ENCODE measurements at regions not wholly inside any gene's neighbourhood (a gene's known extent, or its start where the extent isn't known, plus 50 kb on each side); places are given as distances from the start of the nearest gene placed in this dataset.

DNA sequence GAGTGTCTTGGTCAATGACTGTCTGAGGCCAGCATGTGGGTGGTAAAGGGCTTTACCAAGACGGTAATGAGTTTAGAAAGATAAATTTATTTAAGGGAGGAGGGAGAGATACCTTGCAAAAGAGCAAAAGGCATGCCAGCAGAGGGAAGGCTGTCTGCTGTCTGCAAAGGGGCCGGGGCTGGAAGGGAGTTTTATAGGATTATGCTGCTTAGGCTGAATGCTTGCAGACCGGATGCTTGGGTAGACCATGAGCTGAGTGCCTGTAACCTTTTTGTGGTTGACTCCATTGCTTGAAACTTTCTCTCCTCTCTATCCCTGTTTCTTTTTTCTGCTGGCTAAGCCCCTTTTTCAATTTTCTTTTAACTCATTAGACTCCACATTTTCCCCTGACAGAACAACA, 1543.0 kb downstream of the OTOL1 start:
- no peaks in the 10 kb centered on the region for H3K36me3 ChIP-seq (ENCODE audit: insufficient read depth, low read length)

GRCh38 chr3:163043074-163043473, 1546.5 kb downstream of the OTOL1 start:
- Histone ChIP-seq H3K9me3 (ENCODE audit: low read length) (no peaks in the 10 kb centered on the region), H3K36me3 (ENCODE audit: insufficient read depth, low read length) (no peaks in the 10 kb centered on the region), H3K4me3 (ENCODE audit: low read depth in 1 of 2, low read length in 2 of 2) (no peak overlapping the region), H3K9ac (ENCODE audit: low read length) (no peak overlapping the region), H3K4me1 (ENCODE audit: insufficient read depth, low read length) (no peaks in the 10 kb centered on the region), H3K27me3 (ENCODE audit: control insufficient read depth in 1 of 2, insufficient read depth in 2 of 2, low read length in 2 of 2) (no peaks in the 10 kb centered on the region), H3K27ac (ENCODE audit: low read depth, low read length) (no peak overlapping the region)

More for the DNA sequence above, 1543.0 kb downstream of the OTOL1 start:
- Histone ChIP-seq H3K9me3 (ENCODE audit: low read length) (no peaks in the 10 kb centered on the region), H3K27me3 (ENCODE audit: control insufficient read depth in 1 of 2, insufficient read depth in 2 of 2, low read length in 2 of 2) (no peaks in the 10 kb centered on the region), H3K4me1 (ENCODE audit: insufficient read depth, low read length) (no peaks in the 10 kb centered on the region), H3K27ac (ENCODE audit: low read depth, low read length) (no peak overlapping the region), H3K9ac (ENCODE audit: low read length) (no peak overlapping the region), H3K4me3 (ENCODE audit: low read depth in 1 of 2, low read length in 2 of 2) (no peak overlapping the region)

DNA sequence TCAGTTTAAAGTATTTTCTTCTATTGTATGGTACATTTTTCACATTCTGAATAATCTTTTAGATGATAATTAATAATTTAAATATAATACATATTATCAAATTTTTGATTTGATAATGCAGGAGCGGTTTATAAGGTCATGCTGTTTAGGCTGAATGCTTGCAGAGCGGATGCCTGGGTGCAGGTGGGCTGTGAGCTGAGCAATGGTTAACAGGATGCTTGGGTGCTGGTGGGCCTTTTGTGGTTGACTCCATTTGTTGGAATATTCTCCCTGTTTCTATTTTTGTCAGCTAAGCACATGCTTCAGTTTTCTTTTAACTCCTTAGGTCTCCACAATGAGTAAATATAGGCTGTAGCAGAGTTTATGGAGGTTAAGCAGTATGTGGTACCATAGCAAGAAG, 1549.3 kb downstream of the OTOL1 start:
- Histone ChIP-seq H3K4me1 (ENCODE audit: insufficient read depth, low read length) (no peaks in the 10 kb centered on the region), H3K27ac (ENCODE audit: low read depth, low read length) (no peak overlapping the region), H3K9ac (ENCODE audit: low read length) (no peak overlapping the region), H3K27me3 (ENCODE audit: control insufficient read depth in 1 of 2, insufficient read depth in 2 of 2, low read length in 2 of 2) (no peaks in the 10 kb centered on the region), H3K9me3 (ENCODE audit: low read length) (no peaks in the 10 kb centered on the region), H3K4me3 (ENCODE audit: low read depth in 1 of 2, low read length in 2 of 2) (no peak overlapping the region), H3K36me3 (ENCODE audit: insufficient read depth, low read length) (no peaks in the 10 kb centered on the region)

DNA sequence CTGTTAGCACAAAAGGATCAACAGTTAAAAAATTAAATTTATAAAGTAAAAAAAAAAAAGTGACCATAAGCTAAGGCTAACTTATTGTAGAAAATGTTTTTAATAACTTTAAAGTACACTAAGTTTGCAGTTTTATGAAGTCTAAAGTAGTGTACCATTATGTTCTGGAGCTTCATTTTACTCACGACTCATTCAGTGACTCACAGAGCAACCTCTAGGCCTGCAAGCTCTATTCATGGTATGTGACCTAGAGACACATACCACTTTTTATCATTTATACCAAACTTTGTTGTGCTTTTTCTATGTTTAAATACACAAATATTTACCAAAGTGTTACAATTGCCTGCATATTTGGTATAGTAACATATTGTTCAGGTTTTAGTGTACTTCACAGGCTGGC, 1552.3 kb downstream of the OTOL1 start:
- H3K27me3 ChIP-seq (ENCODE audit: control insufficient read depth in 1 of 2, insufficient read depth in 2 of 2, low read length in 2 of 2) = no peaks in the 10 kb centered on the region
- no peak overlapping the region for H3K4me3 ChIP-seq (ENCODE audit: low read depth in 1 of 2, low read length in 2 of 2)
- H3K9me3 ChIP-seq (ENCODE audit: low read length) = no peaks in the 10 kb centered on the region
- no peak overlapping the region for H3K9ac ChIP-seq (ENCODE audit: low read length)
- no peaks in the 10 kb centered on the region for H3K4me1 ChIP-seq (ENCODE audit: insufficient read depth, low read length)
- no peak overlapping the region for H3K27ac ChIP-seq (ENCODE audit: low read depth, low read length)
- no peaks in the 10 kb centered on the region for H3K36me3 ChIP-seq (ENCODE audit: insufficient read depth, low read length)

DNA sequence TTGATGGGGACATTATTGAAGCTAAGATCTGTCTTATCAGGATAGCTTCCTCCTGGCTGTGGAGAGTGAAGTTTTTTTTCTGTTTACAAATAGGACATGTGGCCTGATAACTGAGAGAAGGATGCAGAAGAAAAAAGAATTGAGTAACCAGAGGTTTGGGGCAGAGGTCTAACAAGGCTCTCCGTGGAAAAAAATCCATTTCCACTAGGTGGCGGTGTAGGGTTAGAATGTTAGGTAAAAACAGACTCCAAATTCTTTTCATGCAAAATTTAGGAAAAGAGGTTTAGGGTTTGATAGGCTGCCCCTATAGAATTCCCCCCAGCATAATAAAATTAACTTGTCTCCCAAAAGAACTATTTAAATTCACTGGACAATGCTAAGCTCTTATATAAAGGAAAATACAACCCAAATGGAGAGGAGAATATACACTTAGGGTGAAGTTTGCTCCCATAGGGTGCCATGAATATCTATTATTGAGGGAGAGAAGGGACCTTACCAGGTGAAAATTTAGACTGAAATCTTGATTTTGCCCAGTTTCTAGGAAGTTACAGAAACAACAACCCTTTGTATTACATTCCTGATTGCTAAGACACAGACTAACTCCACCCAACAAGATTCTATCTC, 1560.4 kb downstream of the OTOL1 start:
- peaks cover 17% of the 10 kb centered on the region for H3K4me1 ChIP-seq (ENCODE audit: insufficient read depth, low read length)
- no peaks in the 10 kb centered on the region for H3K9me3 ChIP-seq (ENCODE audit: low read length)
- H3K9ac ChIP-seq (ENCODE audit: low read length) = no peak overlapping the region
- H3K27ac ChIP-seq (ENCODE audit: low read depth, low read length) = no peak overlapping the region
- no peaks in the 10 kb centered on the region for H3K36me3 ChIP-seq (ENCODE audit: insufficient read depth, low read length)
- no peaks in the 10 kb centered on the region for H3K27me3 ChIP-seq (ENCODE audit: control insufficient read depth in 1 of 2, insufficient read depth in 2 of 2, low read length in 2 of 2)
- H3K4me3 ChIP-seq (ENCODE audit: low read depth in 1 of 2, low read length in 2 of 2) = no peak overlapping the region

DNA sequence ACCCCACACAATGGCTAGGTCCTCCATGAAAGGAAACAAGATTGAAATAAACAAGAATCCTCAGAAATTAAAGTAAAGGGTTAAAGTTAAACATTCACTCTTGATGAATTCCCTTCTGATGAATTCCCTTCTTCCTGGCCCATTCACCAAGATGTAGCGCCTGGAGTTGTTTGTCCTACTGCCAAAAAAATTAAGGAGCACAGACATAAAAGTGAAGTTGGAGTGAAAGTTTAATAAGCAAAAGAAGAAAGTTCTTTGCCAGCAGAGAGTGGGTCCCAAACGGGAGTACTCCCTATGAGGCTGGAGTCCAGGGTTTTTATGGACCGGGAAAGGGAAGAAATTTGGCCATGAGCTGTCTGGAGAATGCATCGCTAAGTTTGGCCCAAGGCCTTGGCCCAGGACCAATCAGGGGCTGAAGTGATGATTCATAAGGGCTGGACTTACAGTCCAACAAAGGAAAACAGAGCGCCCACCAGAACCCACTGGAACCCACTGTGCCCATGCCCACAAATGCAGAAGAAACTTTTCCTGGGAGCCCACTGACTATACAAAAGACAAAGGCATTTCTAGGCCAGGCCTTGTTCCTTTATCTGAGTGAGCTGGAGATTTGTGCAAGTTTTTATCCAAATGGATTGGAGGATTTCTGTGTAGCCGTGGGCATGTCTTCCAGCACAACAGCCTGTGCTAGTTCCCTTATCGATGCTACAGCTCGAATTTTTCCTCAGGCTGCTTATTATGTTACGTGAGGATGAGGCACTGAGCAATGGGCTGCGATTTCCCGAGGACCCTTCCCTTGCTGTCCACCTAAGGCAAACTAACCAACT, 1561.6 kb downstream of the OTOL1 start:
- H3K9ac ChIP-seq (ENCODE audit: low read length) = no peak overlapping the region
- H3K9me3 ChIP-seq (ENCODE audit: low read length) = no peaks in the 10 kb centered on the region
- peak overlapping the region; percentile 39 for H3K27ac ChIP-seq (ENCODE audit: low read depth, low read length)
- H3K4me3 ChIP-seq (ENCODE audit: low read depth in 1 of 2, low read length in 2 of 2) = peak overlapping the region in 1 of 2 donors; percentile 22
- no peaks in the 10 kb centered on the region for H3K36me3 ChIP-seq (ENCODE audit: insufficient read depth, low read length)
- H3K27me3 ChIP-seq (ENCODE audit: control insufficient read depth in 1 of 2, insufficient read depth in 2 of 2, low read length in 2 of 2) = no peaks in the 10 kb centered on the region
- peaks cover 17% of the 10 kb centered on the region for H3K4me1 ChIP-seq (ENCODE audit: insufficient read depth, low read length)

- no peaks in the 10 kb centered on the region for H3K9me3 ChIP-seq (ENCODE audit: low read length)
- H3K36me3 ChIP-seq (ENCODE audit: insufficient read depth, low read length) = no peaks in the 10 kb centered on the region
- H3K4me3 ChIP-seq (ENCODE audit: low read depth in 1 of 2, low read length in 2 of 2) = no peak overlapping the region
- no peak overlapping the region for H3K9ac ChIP-seq (ENCODE audit: low read length)
- H3K27me3 ChIP-seq (ENCODE audit: control insufficient read depth in 1 of 2, insufficient read depth in 2 of 2, low read length in 2 of 2) = no peaks in the 10 kb centered on the region
- H3K4me1 ChIP-seq (ENCODE audit: insufficient read depth, low read length) = no peaks in the 10 kb centered on the region
- no peak overlapping the region for H3K27ac ChIP-seq (ENCODE audit: low read depth, low read length)
These were observed 1575.1 kb downstream of the OTOL1 start for GRCh38 chr3:163071713-163072112.

Measured in muscle layer of colon (tissue), 2 donors.